ENCODE measurements at regions not wholly inside any gene's neighbourhood (a gene's known extent, or its start where the extent isn't known, plus 50 kb on each side); places are given as distances from the start of the nearest gene placed in this dataset.

DNA sequence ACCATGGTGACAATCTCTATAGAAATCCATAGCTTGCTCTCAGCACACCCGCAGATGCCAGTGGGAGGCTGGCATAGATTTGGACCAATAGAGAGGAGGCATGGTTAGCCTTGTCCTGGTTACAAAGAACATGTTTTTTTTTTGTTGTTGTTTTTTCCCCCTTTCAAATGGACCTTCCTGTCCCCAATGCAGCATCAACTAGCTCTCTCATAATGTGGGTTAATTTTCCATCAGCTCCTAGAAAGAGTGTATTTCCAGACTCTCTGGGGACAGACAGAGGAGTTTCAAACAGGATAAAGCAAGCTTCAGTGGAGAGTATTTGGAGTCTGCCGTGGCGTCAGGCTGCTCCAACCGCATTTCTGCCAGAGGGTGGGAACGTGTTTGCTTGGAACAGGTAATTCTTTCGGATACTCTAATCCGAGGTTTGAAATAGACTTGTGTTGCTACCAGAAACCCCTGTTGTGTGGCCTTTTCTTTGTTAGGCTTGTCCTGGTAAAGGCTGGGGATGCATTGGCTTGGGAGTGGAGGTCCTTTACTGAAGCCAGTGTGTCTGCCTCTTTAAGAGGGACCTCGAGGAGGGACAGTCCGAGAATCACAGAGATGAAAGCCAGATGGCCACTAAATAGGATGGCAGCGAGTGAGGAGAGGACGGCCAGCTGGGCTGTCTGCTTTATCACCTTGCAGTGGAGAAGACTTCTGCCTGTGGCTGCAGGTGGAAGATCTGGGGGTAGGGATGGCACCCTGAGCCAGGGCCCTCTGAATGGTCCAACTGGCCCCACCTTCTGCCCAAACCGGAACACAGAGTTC lies 130.5 kb upstream of the CPEB4 start:
- Histone ChIP-seq H3K9ac (ENCODE audit: extremely low read depth, insufficient read length, low read length) (no peak overlapping the region), H4K91ac (ENCODE audit: insufficient read length, low read depth, low read length) (no peak overlapping the region), H4K20me1 (ENCODE audit: control insufficient read depth, insufficient read depth, insufficient read length) (no peaks in the 10 kb centered on the region), H3K56ac (ENCODE audit: insufficient read length, low read depth, low read length) (no peak overlapping the region), H3K79me2 (ENCODE audit: insufficient read depth, low read length) (no peaks in the 10 kb centered on the region), H3K23ac (ENCODE audit: insufficient read length, low read depth, low read length) (no peak overlapping the region), H4K5ac (ENCODE audit: insufficient read length, low read depth, low read length) (no peak overlapping the region), H2AK5ac (ENCODE audit: insufficient read length, low read length) (no peak overlapping the region), H3K27ac (ENCODE audit: insufficient read length, low read depth, low read length) (no peak overlapping the region), H3K79me1 (ENCODE audit: insufficient read depth, low read depth, low read length, poor library complexity, severe bottlenecking) (no peaks in the 10 kb centered on the region), H3K4ac (ENCODE audit: low read depth, low read length) (no peak overlapping the region), H3K4me2 (ENCODE audit: insufficient read depth, insufficient read length, low read length) (no peak overlapping the region), H3K9me3 (ENCODE audit: control insufficient read depth, low read depth, low read length) (no peaks in the 10 kb centered on the region), H4K8ac (replicated peaks; ENCODE audit: insufficient read length, low read depth, low read length) (no peak overlapping the region), H2AFZ (ENCODE audit: low read length) (no peak overlapping the region), H3K18ac (ENCODE audit: insufficient read length, low read depth, low read length) (no peak overlapping the region), H2BK15ac (ENCODE audit: low read depth, low read length) (no peak overlapping the region), H2BK20ac (ENCODE audit: low read depth, low read length, poor library complexity, severe bottlenecking) (no peak overlapping the region), H2BK120ac (ENCODE audit: low read depth, low read length, poor library complexity, severe bottlenecking) (no peak overlapping the region), H3K23me2 (ENCODE audit: insufficient read length, low read depth, low read length, poor library complexity, severe bottlenecking) (no peaks in the 10 kb centered on the region), H3K27me3 (ENCODE audit: insufficient read depth, low read length) (no peaks in the 10 kb centered on the region), H3K4me1 (ENCODE audit: insufficient read depth, low read length) (peaks cover 5% of the 10 kb centered on the region; the same call in 1 of the 2 replicates), H3T11ph (ENCODE audit: low read length) (no peak overlapping the region), H2BK12ac (ENCODE audit: insufficient read length, low read depth, low read length) (no peak overlapping the region), H3K14ac (ENCODE audit: insufficient read depth, low read length) (no peak overlapping the region; the same call in 1 of the 2 replicates), H2BK5ac (ENCODE audit: insufficient read length, low read length) (no peak overlapping the region)
- Mint-ChIP-seq H3K36me3 (ENCODE audit: insufficient read depth in 1 of 3, low read depth in 3 of 3) (no peaks in the 10 kb centered on the region; a peak in 1 of 7 replicates), H3K4me3 (no peak overlapping the region), H3K4me1 (peaks cover 17 to 18% of the 10 kb centered on the region in 2 experiments), H3K27me3 (ENCODE audit: low read depth) (peaks cover 14% of the 10 kb centered on the region), H3K27ac (no peak overlapping the region), H3K9me3 (no peaks in the 10 kb centered on the region; a peak in 1 of 5 replicates)
- TF ChIP-seq, protein P1, sequence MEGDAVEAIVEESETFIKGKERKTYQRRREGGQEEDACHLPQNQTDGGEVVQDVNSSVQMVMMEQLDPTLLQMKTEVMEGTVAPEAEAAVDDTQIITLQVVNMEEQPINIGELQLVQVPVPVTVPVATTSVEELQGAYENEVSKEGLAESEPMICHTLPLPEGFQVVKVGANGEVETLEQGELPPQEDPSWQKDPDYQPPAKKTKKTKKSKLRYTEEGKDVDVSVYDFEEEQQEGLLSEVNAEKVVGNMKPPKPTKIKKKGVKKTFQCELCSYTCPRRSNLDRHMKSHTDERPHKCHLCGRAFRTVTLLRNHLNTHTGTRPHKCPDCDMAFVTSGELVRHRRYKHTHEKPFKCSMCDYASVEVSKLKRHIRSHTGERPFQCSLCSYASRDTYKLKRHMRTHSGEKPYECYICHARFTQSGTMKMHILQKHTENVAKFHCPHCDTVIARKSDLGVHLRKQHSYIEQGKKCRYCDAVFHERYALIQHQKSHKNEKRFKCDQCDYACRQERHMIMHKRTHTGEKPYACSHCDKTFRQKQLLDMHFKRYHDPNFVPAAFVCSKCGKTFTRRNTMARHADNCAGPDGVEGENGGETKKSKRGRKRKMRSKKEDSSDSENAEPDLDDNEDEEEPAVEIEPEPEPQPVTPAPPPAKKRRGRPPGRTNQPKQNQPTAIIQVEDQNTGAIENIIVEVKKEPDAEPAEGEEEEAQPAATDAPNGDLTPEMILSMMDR (conservative IDR thresholded peaks at IDR 0.05): no peak
- DNase-seq: no peak
- WGBS (ENCODE audit: extremely low coverage, insufficient read length, low lambda C conversion rate): no CpG with 5 or more reads among the region's 12 CpGs

Measured in H9 (cell line).